Neural progenitor cell (in vitro differentiated cells): ENCODE measurements at regions not wholly inside any gene's neighbourhood (a gene's known extent, or its start where the extent isn't known, plus 50 kb on each side); places are given as distances from the start of the nearest gene placed in this dataset.
A peak's percentile ranks its signal among the peaks of the same experiment; 100 is the strongest.

Experiments
- DNase-seq: peaks from one replicate; pipeline ENCODE4 v3.0.0-alpha.2; 2016; ENCODE audit warnings: low spot score
- H2AFZ ChIP-seq: fragments of 200-600 bp; sonication (generic); replicated peaks from 2 replicates; pipeline ENCODE4 v1.6.1; 2016; ENCODE audit warnings: antibody characterized with exemption
- H3F3A ChIP-seq: fragments of 200-600 bp; sonication (generic); 2 replicates; pipeline ENCODE4 v1.6.1; 2016; ENCODE audit warnings: antibody characterized with exemption, low read depth
- H3K27ac ChIP-seq: fragments of 200-600 bp; sonication (generic); 2 replicates; pipeline ENCODE4 v1.5.1; 2016; ENCODE audit warnings: mild to moderate bottlenecking
- H3K27me3 ChIP-seq: fragments of 200-600 bp; sonication (generic); 2 replicates; pipeline ENCODE4 v1.6.1; 2016; ENCODE audit warnings: mild to moderate bottlenecking, moderate library complexity
- H3K36me3 ChIP-seq: fragments of 200-600 bp; sonication (generic); 2 replicates; pipeline ENCODE4 v1.5.1; 2016
- H3K4me1 ChIP-seq: fragments of 200-600 bp; sonication (generic); 2 replicates; pipeline ENCODE4 v1.6.1; 2016; ENCODE audit warnings: mixed run types
- H3K4me2 ChIP-seq: fragments of 200-600 bp; sonication (generic); 2 replicates; pipeline ENCODE4 v1.6.1; 2016
- H3K4me3 ChIP-seq: fragments of 200-600 bp; sonication (generic); 2 replicates; pipeline ENCODE4 v1.5.1; 2016
- H3K79me2 ChIP-seq: fragments of 200-600 bp; sonication (generic); 2 replicates; pipeline ENCODE4 v1.6.1; 2016; ENCODE audit warnings: low read depth
- H3K9ac ChIP-seq: fragments of 200-600 bp; sonication (generic); 2 replicates; pipeline ENCODE4 v1.6.1; 2016
- H3K9me3 ChIP-seq: fragments of 200-600 bp; sonication (generic); 2 replicates; pipeline ENCODE4 v1.5.1; 2016; ENCODE audit warnings: low read depth
- H4K20me1 ChIP-seq: fragments of 200-600 bp; sonication (generic); 2 replicates; pipeline ENCODE4 v1.6.1; 2016; ENCODE audit warnings: low read depth
- H3K27ac Mint-ChIP-seq: 3 replicates; pipeline ENCODE4 v1.8.0; 2021; ENCODE audit warnings: mixed read lengths
- H3K27me3 Mint-ChIP-seq: 2 replicates; pipeline ENCODE4 v1.8.0; 2022; ENCODE audit warnings: low read depth, mild to moderate bottlenecking, inconsistent platforms, moderate library complexity, mixed read lengths; ENCODE audit not compliant: insufficient read depth
- H3K36me3 Mint-ChIP-seq: 3 replicates; pipeline ENCODE4 v1.8.0; 2021; ENCODE audit warnings: mixed read lengths
- H3K4me1 Mint-ChIP-seq: 3 replicates; pipeline ENCODE4 v1.8.0; 2021; ENCODE audit warnings: mixed read lengths
- H3K4me3 Mint-ChIP-seq: 3 replicates; pipeline ENCODE4 v1.8.0; 2021; ENCODE audit warnings: mild to moderate bottlenecking, moderate library complexity, mixed read lengths
- H3K9me3 Mint-ChIP-seq: 3 replicates; pipeline ENCODE4 v1.8.0; 2020; ENCODE audit warnings: mixed read lengths
- EZH2 ChIP-seq: fragments of 200-600 bp; sonication (generic); IDR thresholded peaks from 2 replicates; pipeline ENCODE4 v1.6.1; 2017; ENCODE audit warnings: antibody characterized with exemption, mild to moderate bottlenecking, moderate library complexity
- EZH2phosphoT487 ChIP-seq: fragments of 200-600 bp; sonication (generic); IDR thresholded peaks from 2 replicates; pipeline ENCODE4 v1.6.1; 2017; ENCODE audit warnings: antibody characterized with exemption
- TF ChIP-seq, protein P1 (sequence below): fragments of 200-600 bp; sonication (generic); IDR thresholded peaks from 2 replicates; pipeline ENCODE4 v1.5.1; 2017; ENCODE audit warnings: antibody characterized with exemption, mild to moderate bottlenecking

DNA sequence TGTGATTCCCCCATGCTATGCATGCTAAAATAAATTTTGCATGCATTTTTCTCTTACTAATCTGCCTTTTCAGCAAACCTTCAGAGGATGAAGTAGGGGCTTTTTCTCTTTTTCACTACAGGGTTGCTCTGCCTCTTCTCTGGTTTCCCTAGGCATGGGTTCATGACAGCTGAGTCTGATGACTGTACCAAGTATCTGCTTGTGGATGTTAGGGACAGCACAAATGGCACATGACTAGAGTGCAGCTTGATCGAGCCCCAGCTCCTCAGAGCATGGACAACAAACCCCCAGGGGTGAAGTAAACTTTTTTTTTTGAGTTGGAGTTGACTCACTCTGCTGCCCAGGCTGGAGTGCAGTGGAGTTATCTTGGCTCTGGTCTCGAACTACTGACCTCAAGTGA lies 57.1 kb upstream of the GCM1 start:
- Histone ChIP-seq H3K79me2 (no peaks in the 10 kb centered on the region), H3K27me3 (no peaks in the 10 kb centered on the region), H3K4me1 (no peaks in the 10 kb centered on the region), H2AFZ (no peak overlapping the region), H3K9me3 (no peaks in the 10 kb centered on the region), H3F3A (no peaks in the 10 kb centered on the region), H3K27ac (no peak overlapping the region), H3K4me2 (no peak overlapping the region), H3K4me3 (no peak overlapping the region), H3K36me3 (no peaks in the 10 kb centered on the region), H3K9ac (no peak overlapping the region), H4K20me1 (no peaks in the 10 kb centered on the region)
- no peak overlapping the region for H3K4me3 Mint-ChIP-seq
- no peak for DNase-seq
- peak overlapping the region; percentile 44 for H3K27ac Mint-ChIP-seq
- TF ChIP-seq, protein P1, sequence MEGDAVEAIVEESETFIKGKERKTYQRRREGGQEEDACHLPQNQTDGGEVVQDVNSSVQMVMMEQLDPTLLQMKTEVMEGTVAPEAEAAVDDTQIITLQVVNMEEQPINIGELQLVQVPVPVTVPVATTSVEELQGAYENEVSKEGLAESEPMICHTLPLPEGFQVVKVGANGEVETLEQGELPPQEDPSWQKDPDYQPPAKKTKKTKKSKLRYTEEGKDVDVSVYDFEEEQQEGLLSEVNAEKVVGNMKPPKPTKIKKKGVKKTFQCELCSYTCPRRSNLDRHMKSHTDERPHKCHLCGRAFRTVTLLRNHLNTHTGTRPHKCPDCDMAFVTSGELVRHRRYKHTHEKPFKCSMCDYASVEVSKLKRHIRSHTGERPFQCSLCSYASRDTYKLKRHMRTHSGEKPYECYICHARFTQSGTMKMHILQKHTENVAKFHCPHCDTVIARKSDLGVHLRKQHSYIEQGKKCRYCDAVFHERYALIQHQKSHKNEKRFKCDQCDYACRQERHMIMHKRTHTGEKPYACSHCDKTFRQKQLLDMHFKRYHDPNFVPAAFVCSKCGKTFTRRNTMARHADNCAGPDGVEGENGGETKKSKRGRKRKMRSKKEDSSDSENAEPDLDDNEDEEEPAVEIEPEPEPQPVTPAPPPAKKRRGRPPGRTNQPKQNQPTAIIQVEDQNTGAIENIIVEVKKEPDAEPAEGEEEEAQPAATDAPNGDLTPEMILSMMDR: no peak
- TF ChIP-seq EZH2 (no peak), EZH2phosphoT487 (no peak)
- no peaks in the 10 kb centered on the region for H3K27me3 Mint-ChIP-seq
- H3K4me1 Mint-ChIP-seq: peaks cover 5% of the 10 kb centered on the region
- H3K36me3 Mint-ChIP-seq: no peaks in the 10 kb centered on the region
- peaks cover 3% of the 10 kb centered on the region for H3K9me3 Mint-ChIP-seq

GRCh38 chr6:53203483-53203882 lies 54.8 kb upstream of the GCM1 start:
- TF ChIP-seq, protein P1: no peak
- TF ChIP-seq EZH2phosphoT487 (no peak), EZH2 (no peak)
- no peak overlapping the region for H3K9ac ChIP-seq
- H3K4me3 Mint-ChIP-seq: no peak overlapping the region
- H3K27me3 ChIP-seq: no peaks in the 10 kb centered on the region
- peaks cover 3% of the 10 kb centered on the region for H3K9me3 Mint-ChIP-seq
- no peak overlapping the region for H3K27ac ChIP-seq
- no peak overlapping the region for H2AFZ ChIP-seq
- H4K20me1 ChIP-seq: no peaks in the 10 kb centered on the region
- H3K4me1 Mint-ChIP-seq: peaks cover 5% of the 10 kb centered on the region
- no peaks in the 10 kb centered on the region for H3K79me2 ChIP-seq
- H3K27ac Mint-ChIP-seq: no peak overlapping the region
- H3K4me3 ChIP-seq: no peak overlapping the region
- no peaks in the 10 kb centered on the region for H3K27me3 Mint-ChIP-seq
- no peaks in the 10 kb centered on the region for H3K36me3 Mint-ChIP-seq
- no peaks in the 10 kb centered on the region for H3K4me1 ChIP-seq
- no peaks in the 10 kb centered on the region for H3K36me3 ChIP-seq
- H3K4me2 ChIP-seq: no peak overlapping the region
- DNase-seq: no peak
- no peaks in the 10 kb centered on the region for H3K9me3 ChIP-seq
- H3F3A ChIP-seq: no peaks in the 10 kb centered on the region

DNA sequence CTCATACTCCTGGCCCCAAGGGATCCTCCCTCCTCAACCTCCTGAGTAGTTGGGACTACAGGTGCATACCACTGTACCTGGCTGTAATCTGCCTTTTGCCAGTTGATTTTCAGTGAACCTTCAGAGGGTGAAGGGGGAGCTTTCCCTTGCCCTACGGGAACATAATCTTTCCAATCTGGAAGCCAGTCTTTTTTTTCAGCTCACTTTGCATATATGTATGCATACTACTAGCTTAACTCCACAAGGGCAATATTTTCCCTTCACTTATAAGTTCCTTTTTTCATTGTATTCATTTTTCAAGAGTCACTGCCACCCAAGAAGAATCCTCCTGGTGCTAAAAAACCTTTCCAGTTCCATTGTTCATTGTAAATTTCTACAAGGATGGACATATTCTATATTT lies 53.4 kb upstream of the GCM1 start:
- Mint-ChIP-seq H3K9me3 (no peaks in the 10 kb centered on the region), H3K4me1 (peaks cover 5% of the 10 kb centered on the region), H3K27ac (no peak overlapping the region), H3K36me3 (no peaks in the 10 kb centered on the region), H3K4me3 (no peak overlapping the region), H3K27me3 (no peaks in the 10 kb centered on the region)
- Histone ChIP-seq H3K27me3 (no peaks in the 10 kb centered on the region), H3K4me2 (no peak overlapping the region), H2AFZ (no peak overlapping the region), H4K20me1 (no peaks in the 10 kb centered on the region), H3K9me3 (no peaks in the 10 kb centered on the region), H3K4me3 (no peak overlapping the region), H3K27ac (no peak overlapping the region), H3F3A (no peaks in the 10 kb centered on the region), H3K79me2 (no peaks in the 10 kb centered on the region), H3K36me3 (no peaks in the 10 kb centered on the region), H3K4me1 (no peaks in the 10 kb centered on the region), H3K9ac (no peak overlapping the region)
- no peak for DNase-seq
- TF ChIP-seq, protein P1: no peak
- TF ChIP-seq EZH2 (no peak), EZH2phosphoT487 (no peak)

DNA sequence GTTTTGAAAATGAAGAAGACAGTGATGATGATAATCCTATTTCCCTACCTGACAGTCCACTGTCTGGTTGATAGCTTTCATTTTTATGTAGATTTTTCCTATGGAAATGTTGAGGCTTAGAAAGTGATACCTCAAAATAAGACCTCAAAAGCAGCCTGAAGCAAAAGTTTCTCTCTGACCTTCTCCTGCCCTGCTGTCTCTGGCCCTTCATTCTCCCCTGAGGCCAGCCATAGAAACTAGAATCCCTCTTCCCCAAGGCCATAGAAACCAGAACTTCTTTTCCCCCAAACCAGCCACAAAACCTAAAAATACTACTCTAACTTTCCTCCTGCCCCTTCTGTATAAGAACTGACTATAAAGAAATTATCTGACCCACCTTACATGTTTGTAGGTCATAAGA lies 52.6 kb upstream of the GCM1 start:
- H3K9me3 ChIP-seq: no peaks in the 10 kb centered on the region
- Mint-ChIP-seq H3K27ac (no peak overlapping the region), H3K36me3 (no peaks in the 10 kb centered on the region), H3K4me1 (peaks cover 5% of the 10 kb centered on the region), H3K4me3 (no peak overlapping the region), H3K27me3 (no peaks in the 10 kb centered on the region), H3K9me3 (no peaks in the 10 kb centered on the region)
- no peaks in the 10 kb centered on the region for H3K27me3 ChIP-seq
- H3K79me2 ChIP-seq: no peaks in the 10 kb centered on the region
- H3K27ac ChIP-seq: no peak overlapping the region
- no peaks in the 10 kb centered on the region for H3K4me1 ChIP-seq
- H3K9ac ChIP-seq: no peak overlapping the region
- H3F3A ChIP-seq: no peaks in the 10 kb centered on the region
- no peaks in the 10 kb centered on the region for H3K36me3 ChIP-seq
- H2AFZ ChIP-seq: no peak overlapping the region
- H3K4me2 ChIP-seq: no peak overlapping the region
- no peak overlapping the region for H3K4me3 ChIP-seq
- no peak for DNase-seq
- no peaks in the 10 kb centered on the region for H4K20me1 ChIP-seq
- TF ChIP-seq EZH2 (no peak), EZH2phosphoT487 (no peak)
- TF ChIP-seq, protein P1: no peak
